Stimulated activated CD4-positive, alpha-beta T cell treated with anti-CD3 and anti-CD28 coated beads, Interleukin-1b, Interleukin-23, amount 100 ng/mL, for 48 hours (primary cell): ENCODE measurements at regions not wholly inside any gene's neighbourhood (a gene's known extent, or its start where the extent isn't known, plus 50 kb on each side); places are given as distances from the start of the nearest gene placed in this dataset.
A peak's percentile ranks its signal among the peaks of the same experiment; 100 is the strongest.
"Not testable (repeated sequence)": the region's sequence is repeated elsewhere in the genome, so short reads cannot be mapped to it uniquely, and the experiment has no call there.

Source experiments
- DNase-seq: peaks from one replicate; pipeline ENCODE4 v3.0.0-alpha.2; 2020

GRCh38 chr18:10604182-10604581 is 78.4 kb downstream of the NAPG start:
- DNase-seq, result no peak

- not testable (repeated sequence) for DNase-seq
These were observed 81.1 kb downstream of the NAPG start for GRCh38 chr18:10606881-10607280.

GRCh38 chr18:10607332-10608248 is 81.8 kb downstream of the NAPG start:
- not testable (repeated sequence) for DNase-seq

- not testable (repeated sequence) for DNase-seq
These were observed 82.6 kb downstream of the NAPG start for GRCh38 chr18:10608450-10608849.

GRCh38 chr18:10609046-10609445 is 83.2 kb downstream of the NAPG start:
- not testable (repeated sequence) for DNase-seq

- DNase-seq, result peak; percentile 2
These were observed 87.4 kb downstream of the NAPG start for GRCh38 chr18:10613226-10613625.

- DNase-seq, result not testable (repeated sequence)
These were observed 90.9 kb downstream of the NAPG start for GRCh38 chr18:10616714-10617113.

GRCh38 chr18:10618797-10619196 is 93.0 kb downstream of the NAPG start:
- not testable (repeated sequence) for DNase-seq

GRCh38 chr18:10619280-10619679 is 93.5 kb downstream of the NAPG start:
- DNase-seq, result not testable (repeated sequence)

GRCh38 chr18:10619833-10620232 is 94.0 kb downstream of the NAPG start:
- not testable (repeated sequence) for DNase-seq
